Upper lobe of left lung (tissue), 6 donors: ENCODE measurements at regions not wholly inside any gene's neighbourhood (a gene's known extent, or its start where the extent isn't known, plus 50 kb on each side); places are given as distances from the start of the nearest gene placed in this dataset.
A peak's percentile ranks its signal among the peaks of the same experiment; 100 is the strongest.

Source experiments
- ATAC-seq, 2 donors: fragments of 200-7000 bp; cut with Tn5 transposase; one replicate each; pipeline ENCODE4 v1.9.1; 2022; ENCODE audit warnings: mild to moderate bottlenecking in 2 of 2, moderate library complexity in 2 of 2; ENCODE audit not compliant: low FRiP score in 2 of 2
- DNase-seq, 2 donors: peaks; one replicate each; pipeline ENCODE4 v3.0.0-alpha.2; 2019 to 2020
- H3K27ac ChIP-seq, 4 donors: fragments of 200-600 bp; sonication (generic); one replicate each; pipeline ENCODE4 v1.5.1; 2016 to 2019
- H3K27me3 ChIP-seq, 4 donors: fragments of 200-600 bp; sonication (generic); one replicate each; pipeline ENCODE4 v1.5.1; 2017 to 2019
- H3K36me3 ChIP-seq, 4 donors: fragments of 200-600 bp; sonication (generic); one replicate each; pipeline ENCODE4 v1.5.1; 2016 to 2019
- H3K4me1 ChIP-seq, 4 donors: fragments of 200-600 bp; sonication (generic); one replicate each; pipeline ENCODE4 v1.5.1; 2018 to 2019
- H3K4me3 ChIP-seq, 4 donors: fragments of 200-600 bp; sonication (generic); one replicate each; pipeline ENCODE4 v1.5.1; 2017 to 2019; ENCODE audit warnings: mild to moderate bottlenecking in 2 of 4, moderate library complexity in 1 of 4
- H3K9me3 ChIP-seq, 4 donors: fragments of 200-600 bp; sonication (generic); one replicate each; pipeline ENCODE4 v1.5.1; 2018 to 2019
- CTCF ChIP-seq, 6 experiments: fragments of 450-650 bp in 4 of 6; fragments of 200-600 bp in 2 of 6; sonication (generic) in 2 of 6; IDR thresholded peaks; one replicate each; pipeline ENCODE4 v1.5.1; 2016 to 2019; ENCODE audit warnings: antibody characterized with exemption in 6 of 6
- EP300 ChIP-seq, 4 donors: sonication (generic); formaldehyde crosslinking; IDR thresholded peaks; one replicate each; pipeline ENCODE4 v1.5.1; 2017; ENCODE audit warnings: antibody characterized with exemption in 4 of 4, control low read depth in 2 of 4
- POLR2A ChIP-seq, 4 donors: fragments of 450-650 bp; IDR thresholded peaks; one replicate each; pipeline ENCODE4 v1.5.1; 2016 to 2017; ENCODE audit warnings: antibody characterized with exemption in 4 of 4, mild to moderate bottlenecking in 2 of 4
- POLR2AphosphoS5 ChIP-seq, 2 donors: sonication (generic); formaldehyde crosslinking; IDR thresholded peaks; one replicate each; pipeline ENCODE4 v1.5.1; 2017; ENCODE audit warnings: antibody characterized with exemption in 2 of 2
- WGBS, 2 donors: methylation state at CpG; one replicate each; pipeline ENCODE4 v1.1.5; 2017 to 2018; 5-methylcytosine and 5-hydroxymethylcytosine counted together
- donor health status: DM: no; HTN: no; CAD: no; lungs with moderate emphysema.
- donor health status: DM: no; HTN: yes; CAD: no; lungs with severe emphysema.

- WGBS, 2 donors = 61 to 72% methylated on average over 6 of the region's 6 CpGs
- H3K4me1 ChIP-seq = no peaks in the 10 kb centered on the region
- no peak overlapping the region for H3K4me3 ChIP-seq
- no peak for TF ChIP-seq POLR2AphosphoS5 (IDR thresholded peaks at IDR 0.05)
- TF ChIP-seq CTCF (IDR thresholded peaks at IDR 0.05) = no peak
- no peak for TF ChIP-seq EP300 (IDR thresholded peaks at IDR 0.05)
- no peak for TF ChIP-seq POLR2A (IDR thresholded peaks at IDR 0.05)
- no peaks in the 10 kb centered on the region for H3K36me3 ChIP-seq
- no peaks in the 10 kb centered on the region for H3K27me3 ChIP-seq
- H3K27ac ChIP-seq = no peak overlapping the region
- ATAC-seq (no peak), DNase-seq (no peak)
- H3K9me3 ChIP-seq = no peaks in the 10 kb centered on the region
Measured at GRCh38 chr22:22759371-22759770, 115.0 kb downstream of the GGTLC2 start.

- H3K27me3 ChIP-seq = no peaks in the 10 kb centered on the region
- H3K9me3 ChIP-seq = no peaks in the 10 kb centered on the region
- WGBS, 2 donors = 82 to 84% methylated on average over 7 of the region's 7 CpGs
- H3K4me3 ChIP-seq = no peak overlapping the region
- no peak overlapping the region for H3K27ac ChIP-seq
- no peaks in the 10 kb centered on the region for H3K4me1 ChIP-seq
- H3K36me3 ChIP-seq = no peaks in the 10 kb centered on the region
- DNase-seq (no peak), ATAC-seq (no peak)
- TF ChIP-seq CTCF (IDR thresholded peaks at IDR 0.05) (no peak), POLR2A (IDR thresholded peaks at IDR 0.05) (no peak)
Measured at GRCh38 chr22:22759889-22760546, 115.6 kb downstream of the GGTLC2 start.

GRCh38 chr22:22761606-22761962 is 117.2 kb downstream of the GGTLC2 start:
- Histone ChIP-seq H3K27ac (no peak overlapping the region), H3K27me3 (no peaks in the 10 kb centered on the region), H3K4me1 (no peaks in the 10 kb centered on the region), H3K4me3 (no peak overlapping the region), H3K36me3 (no peaks in the 10 kb centered on the region), H3K9me3 (no peaks in the 10 kb centered on the region)
- no peak for DNase-seq
- ATAC-seq = no peak
- 94 to 100% methylated on average over 1 of the region's 1 CpG for WGBS, 2 donors
- TF ChIP-seq POLR2A (IDR thresholded peaks at IDR 0.05) = no peak
- no peak for TF ChIP-seq EP300 (IDR thresholded peaks at IDR 0.05)
- no peak for TF ChIP-seq CTCF (IDR thresholded peaks at IDR 0.05)
- TF ChIP-seq POLR2AphosphoS5 (IDR thresholded peaks at IDR 0.05) = no peak

GRCh38 chr22:22761963-22762772 is 117.8 kb downstream of the GGTLC2 start:
- no peaks in the 10 kb centered on the region for H3K27me3 ChIP-seq
- 89 to 95% methylated on average over 4 to 8 of the region's 8 CpGs for WGBS, 2 donors
- ATAC-seq (peak in 1 of 2 donors; percentile 61), DNase-seq (no peak)
- H3K4me1 ChIP-seq = no peaks in the 10 kb centered on the region
- no peak overlapping the region for H3K27ac ChIP-seq
- H3K4me3 ChIP-seq = no peak overlapping the region
- TF ChIP-seq EP300 (IDR thresholded peaks at IDR 0.05) (no peak), POLR2A (IDR thresholded peaks at IDR 0.05) (no peak), CTCF (IDR thresholded peaks at IDR 0.05) (no peak), POLR2AphosphoS5 (IDR thresholded peaks at IDR 0.05) (no peak)
- no peaks in the 10 kb centered on the region for H3K36me3 ChIP-seq
- H3K9me3 ChIP-seq = no peaks in the 10 kb centered on the region

- WGBS, 2 donors = 73 to 84% methylated on average over 4 of the region's 4 CpGs
- Histone ChIP-seq H3K4me1 (no peaks in the 10 kb centered on the region), H3K36me3 (no peaks in the 10 kb centered on the region), H3K27ac (no peak overlapping the region), H3K4me3 (no peak overlapping the region), H3K9me3 (no peaks in the 10 kb centered on the region), H3K27me3 (no peaks in the 10 kb centered on the region)
- ATAC-seq (no peak), DNase-seq (no peak)
- no peak for TF ChIP-seq POLR2AphosphoS5 (IDR thresholded peaks at IDR 0.05)
- no peak for TF ChIP-seq POLR2A (IDR thresholded peaks at IDR 0.05)
- TF ChIP-seq EP300 (IDR thresholded peaks at IDR 0.05) = no peak
- no peak for TF ChIP-seq CTCF (IDR thresholded peaks at IDR 0.05)
Measured at GRCh38 chr22:22763512-22763911, 119.1 kb downstream of the GGTLC2 start.
